ENCODE measurements at regions not wholly inside any gene's neighbourhood (a gene's known extent, or its start where the extent isn't known, plus 50 kb on each side); places are given as distances from the start of the nearest gene placed in this dataset.
"Not testable (repeated sequence)": the region's sequence is repeated elsewhere in the genome, so short reads cannot be mapped to it uniquely, and the experiment has no call there.

DNA sequence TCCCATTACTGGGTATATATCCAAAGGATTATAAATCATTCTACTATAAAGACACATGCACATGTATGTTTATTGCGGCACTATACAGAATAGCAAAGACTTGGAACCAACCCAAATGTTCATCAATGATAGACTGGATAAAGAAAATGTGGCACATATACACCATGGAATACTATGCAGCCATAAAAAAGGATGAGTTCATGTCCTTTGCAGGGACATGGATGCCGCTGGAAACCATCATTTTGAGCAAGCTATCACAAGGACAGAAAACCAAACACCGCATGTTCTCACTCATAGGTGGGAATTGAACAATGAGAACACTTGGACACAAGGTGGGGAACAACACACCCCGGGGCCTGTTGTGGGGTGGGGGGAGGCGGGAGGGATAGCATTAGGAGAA, 57.0 kb upstream of the NEUROD1 start:
- DNase-seq (ENCODE audit: low read depth, low spot score) = not testable (repeated sequence)

DNA sequence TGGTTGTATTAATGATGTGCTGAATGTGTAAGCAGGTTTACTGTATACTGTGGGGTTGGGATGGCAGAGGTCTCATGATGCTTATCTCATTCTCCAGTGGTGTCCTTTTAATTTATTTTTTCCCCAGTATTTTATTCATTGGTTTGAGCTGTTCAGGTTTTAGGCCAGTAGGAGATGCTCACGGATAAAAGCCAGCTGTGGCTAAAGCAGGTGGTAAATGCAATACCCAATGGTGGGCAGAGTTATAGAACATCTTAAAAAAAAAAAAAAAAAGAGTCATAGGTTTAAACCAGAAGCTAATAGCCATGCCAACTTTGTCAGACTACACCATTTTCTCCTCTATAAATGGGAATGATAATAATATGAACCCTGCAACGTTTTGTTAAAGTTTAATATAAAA, 57.8 kb upstream of the NEUROD1 start:
- DNase-seq (ENCODE audit: low read depth, low spot score) = no peak

DNA sequence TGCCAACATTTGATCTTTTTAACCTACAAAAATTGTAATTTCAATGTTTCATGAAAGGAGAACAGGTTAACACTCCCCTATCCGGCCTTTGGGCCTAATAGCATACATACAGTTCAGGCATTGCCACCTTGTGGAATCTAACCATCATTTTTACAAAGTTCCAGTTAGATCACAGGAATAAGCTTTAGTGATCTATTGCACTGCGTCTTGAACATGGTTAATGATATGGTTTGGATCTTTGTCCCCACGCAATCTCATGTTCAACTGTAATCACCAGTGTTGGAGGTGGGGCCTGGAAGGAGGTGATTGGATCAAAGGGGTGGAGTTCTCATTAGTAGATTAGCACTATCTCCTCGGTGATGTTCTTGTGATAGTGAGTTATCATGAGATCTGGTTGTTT, 58.2 kb upstream of the NEUROD1 start:
- no peak for DNase-seq (ENCODE audit: low read depth, low spot score)

DNA sequence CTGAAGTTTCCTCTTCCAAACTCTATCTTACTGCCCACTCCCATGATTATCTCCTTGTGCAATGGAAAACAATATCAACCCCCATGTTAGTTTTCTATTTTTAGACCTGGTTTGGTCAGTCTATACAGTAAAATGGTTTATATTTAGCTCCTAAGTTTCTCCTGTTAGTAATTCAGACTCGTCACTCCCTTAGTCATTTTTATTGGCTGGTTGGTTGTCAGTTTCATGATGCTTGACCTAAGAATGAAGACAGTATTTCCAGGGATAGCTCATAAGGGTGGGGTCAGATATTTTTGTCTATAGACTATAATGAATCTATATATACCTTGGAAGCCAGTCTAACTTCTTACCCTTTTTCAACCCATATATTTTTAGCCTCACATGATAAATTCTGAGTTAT, 61.4 kb upstream of the NEUROD1 start:
- no peak for DNase-seq (ENCODE audit: low read depth, low spot score)

DNA sequence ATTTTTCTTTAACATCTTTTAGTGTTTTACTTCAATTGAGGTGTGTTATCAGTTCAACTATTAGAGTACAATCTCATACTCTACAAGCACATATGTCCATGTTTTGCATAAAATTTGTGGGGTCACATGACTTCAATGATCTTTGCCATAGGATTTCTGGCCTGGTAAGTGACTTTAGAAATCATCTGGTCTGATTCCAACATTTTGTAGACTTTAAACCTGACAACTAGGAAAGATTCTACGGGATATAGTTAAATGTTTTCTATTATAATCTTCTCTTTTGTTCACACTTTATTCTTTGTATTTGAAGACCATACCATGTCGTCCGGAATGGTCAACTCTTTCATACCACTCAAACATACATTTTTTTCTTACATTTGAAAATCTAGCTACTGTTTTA, 62.0 kb upstream of the NEUROD1 start:
- DNase-seq (ENCODE audit: low read depth, low spot score) = no peak

DNA sequence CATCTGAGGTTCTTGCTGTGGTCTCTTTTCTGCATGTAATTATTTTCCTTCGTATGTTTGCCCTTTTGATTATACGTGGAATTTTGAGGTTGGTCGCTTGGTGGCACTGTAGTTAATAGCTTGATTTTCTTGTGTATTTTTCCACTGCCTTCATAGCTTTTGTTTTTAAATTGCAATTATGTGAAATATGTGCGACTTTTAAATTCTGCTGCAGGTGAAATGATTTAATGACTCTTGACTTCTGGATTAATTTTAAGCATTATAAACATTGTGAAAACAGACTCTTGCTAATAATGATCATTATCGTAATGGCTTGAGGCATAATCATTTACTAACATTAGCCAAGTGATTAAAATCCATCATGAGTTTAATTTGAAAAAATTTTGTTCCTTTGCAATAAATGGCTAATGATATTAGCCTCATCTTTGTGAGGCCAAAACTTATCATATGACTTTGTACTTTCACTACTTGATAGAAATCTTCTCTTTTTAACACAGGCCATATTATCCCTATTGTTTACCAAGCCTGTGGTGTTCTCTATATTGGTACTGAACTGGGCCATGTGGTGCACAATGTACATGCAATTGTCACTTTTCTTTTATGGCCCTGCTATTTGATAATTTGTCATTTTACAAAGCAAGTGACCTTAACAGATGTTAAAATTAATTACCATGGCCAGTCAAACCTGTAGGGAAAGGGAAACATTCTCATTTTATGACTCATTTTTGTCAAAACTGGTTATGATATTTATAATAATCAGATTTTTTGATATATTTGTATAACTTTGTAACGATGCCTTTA, 62.8 kb upstream of the NEUROD1 start:
- no peak for DNase-seq (ENCODE audit: low read depth, low spot score)

DNA sequence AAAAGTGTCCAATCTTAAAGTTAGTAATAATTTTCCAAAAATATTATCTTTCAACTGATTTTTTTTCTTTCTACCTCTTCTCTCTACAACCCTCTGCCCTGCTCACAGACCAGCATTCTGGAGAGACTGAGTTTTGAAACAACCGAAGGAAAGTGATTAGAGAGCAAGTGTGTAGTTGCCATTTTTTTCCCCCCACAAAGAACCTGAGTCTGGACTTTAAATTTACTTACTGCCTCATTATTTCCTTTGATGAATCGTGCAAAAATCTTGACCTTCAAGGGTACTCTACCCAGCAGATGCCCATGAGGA, 63.4 kb upstream of the NEUROD1 start:
- no peak for DNase-seq (ENCODE audit: low read depth, low spot score)

DNA sequence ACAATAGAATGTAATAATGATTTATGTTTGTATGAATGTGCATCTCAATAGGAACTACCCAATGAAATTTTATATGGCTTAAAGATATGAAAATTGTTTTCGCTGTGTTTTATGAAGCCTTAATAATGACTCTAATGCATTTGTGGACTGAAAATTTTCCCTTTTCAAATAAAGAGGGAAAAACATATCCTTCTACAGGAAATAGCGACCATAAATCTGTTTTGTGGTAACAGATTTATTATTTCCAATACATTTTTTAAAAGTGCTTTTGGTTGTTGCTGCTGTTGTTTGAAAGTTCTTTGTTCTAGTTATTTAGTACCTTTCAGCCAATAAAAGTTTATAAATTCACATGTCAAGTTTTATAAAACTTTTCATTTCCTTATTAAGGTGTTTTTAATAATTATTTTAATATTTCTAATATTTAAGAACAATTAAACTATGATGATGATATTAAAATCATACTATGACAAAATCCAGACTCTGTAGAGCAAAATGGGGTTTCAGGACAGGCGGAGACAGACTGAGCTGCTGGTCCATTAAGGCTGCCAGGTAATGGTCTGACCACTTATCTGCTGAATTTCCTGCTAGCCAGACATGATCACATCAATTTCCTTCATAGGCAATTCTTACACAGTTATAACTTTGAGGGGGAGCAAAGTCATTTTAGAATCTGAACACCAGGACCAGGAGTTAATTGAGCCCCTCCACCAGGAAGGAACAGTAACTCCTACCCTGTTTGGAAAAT, 65.7 kb upstream of the NEUROD1 start:
- no peak for DNase-seq (ENCODE audit: low read depth, low spot score)

DNA sequence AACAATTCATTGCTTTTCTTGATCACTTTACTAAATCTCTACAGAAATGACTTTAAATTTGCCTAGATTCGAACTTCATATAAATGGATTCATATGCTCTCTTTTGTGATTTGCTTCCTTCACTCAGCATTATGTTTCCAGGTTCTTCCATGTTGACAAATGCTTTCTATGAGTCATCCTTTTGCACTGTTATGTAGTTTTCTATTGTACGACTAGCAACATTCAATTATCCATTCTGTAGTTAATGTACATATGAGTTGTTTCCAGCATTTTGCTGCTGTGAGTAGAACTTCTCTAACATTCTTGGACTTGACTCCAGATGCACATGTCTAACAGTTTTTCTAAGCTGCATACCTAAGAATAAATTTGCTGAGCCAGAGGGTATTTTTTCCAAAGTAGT, 66.5 kb upstream of the NEUROD1 start:
- no peak for DNase-seq (ENCODE audit: low read depth, low spot score)

DNA sequence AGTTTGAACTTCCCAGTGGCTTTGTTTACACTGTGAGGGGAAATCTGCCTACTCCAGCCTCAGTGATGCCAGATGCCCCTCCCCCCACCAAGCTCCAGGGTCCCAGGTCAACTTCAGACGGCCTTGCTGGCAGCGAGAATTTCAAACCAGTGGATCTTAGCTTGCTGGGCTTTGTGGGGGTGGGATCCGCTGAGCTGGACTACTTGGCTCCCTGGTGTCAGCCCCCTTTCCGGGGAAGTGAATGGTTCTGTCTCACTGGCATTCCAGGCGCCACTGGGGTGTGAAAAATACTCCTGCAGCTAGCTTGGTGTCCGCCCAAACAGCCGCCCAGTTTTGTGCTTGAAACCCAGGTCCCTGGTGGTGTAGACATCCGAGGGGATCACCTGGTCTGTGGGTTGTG, 70.0 kb upstream of the NEUROD1 start:
- no peak for DNase-seq (ENCODE audit: low read depth, low spot score)

DNA sequence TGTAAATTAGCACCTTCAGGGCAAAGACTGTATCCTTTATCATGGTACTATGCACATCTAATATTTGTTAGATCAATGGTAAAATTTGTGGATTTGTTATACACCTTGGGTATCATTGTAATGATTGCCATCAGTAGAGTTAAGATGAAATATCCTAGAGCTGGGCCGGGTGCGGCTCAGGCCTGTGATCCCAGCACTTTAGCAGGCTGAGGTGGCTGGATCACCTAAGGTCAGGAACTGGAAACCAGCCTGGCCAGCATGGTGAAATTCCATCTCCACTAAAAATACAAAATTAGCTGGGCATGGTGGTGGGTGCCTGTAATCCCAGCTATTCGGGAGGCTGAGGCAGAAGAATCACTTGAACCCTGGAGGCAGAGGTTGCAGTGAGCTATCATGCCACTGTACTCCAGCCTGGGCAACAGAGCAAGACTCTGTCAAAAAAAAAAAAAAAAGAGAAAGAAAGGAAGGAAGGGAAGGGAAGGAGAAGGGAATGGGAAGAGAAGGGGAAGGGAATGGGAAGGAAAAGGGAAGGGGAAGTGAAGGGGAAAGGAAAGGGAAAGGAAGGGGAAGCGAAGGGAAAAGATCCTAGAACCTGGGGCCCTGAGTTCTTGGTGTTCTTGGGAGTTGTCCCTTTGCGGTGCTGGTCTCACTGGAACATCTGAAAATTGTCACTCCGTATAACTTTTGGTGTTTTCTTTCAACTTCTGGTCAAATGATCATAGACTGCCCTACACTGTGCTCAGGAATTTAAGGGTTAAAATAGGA, 71.1 kb upstream of the NEUROD1 start:
- no peak for DNase-seq (ENCODE audit: low read depth, low spot score)

DNA sequence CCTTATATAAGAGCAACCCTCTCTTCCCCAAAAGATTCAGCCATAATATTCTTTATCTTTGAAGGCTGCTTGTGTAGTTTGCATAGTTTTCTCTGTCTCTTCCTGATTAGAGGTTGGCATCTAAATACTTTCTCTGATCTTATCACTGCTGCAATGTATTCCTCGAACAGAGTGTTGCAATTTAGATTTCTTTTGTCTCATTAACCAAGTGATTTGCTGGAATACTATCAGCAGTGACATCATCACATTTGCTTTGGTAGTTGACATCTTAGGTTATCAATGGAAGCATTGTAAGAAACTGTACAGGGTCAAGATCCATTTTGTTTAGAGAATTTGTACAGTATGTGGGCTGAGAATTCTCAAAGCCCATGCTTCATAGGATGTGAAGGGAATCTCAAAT, 72.0 kb upstream of the NEUROD1 start:
- DNase-seq (ENCODE audit: low read depth, low spot score) = no peak

DNA sequence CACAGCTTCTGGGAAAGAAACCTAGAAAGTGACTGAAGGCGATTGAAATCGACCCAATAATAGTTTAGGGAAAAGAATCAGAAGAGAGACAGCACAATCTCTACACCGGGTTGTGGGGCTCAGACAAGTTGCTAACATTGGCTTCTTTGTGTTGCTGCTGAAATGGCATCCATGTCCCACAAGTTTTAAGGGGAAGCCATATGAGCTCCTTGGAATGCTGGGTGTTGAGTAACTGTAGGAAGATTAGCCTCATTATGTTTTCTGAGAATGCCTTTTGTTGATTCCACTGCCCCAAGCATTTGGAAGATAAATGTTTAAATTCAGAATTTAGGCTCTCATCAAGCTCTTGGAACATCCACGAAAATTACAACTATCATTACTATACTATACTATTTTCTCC, 73.4 kb upstream of the NEUROD1 start:
- DNase-seq (ENCODE audit: low read depth, low spot score) = no peak

DNA sequence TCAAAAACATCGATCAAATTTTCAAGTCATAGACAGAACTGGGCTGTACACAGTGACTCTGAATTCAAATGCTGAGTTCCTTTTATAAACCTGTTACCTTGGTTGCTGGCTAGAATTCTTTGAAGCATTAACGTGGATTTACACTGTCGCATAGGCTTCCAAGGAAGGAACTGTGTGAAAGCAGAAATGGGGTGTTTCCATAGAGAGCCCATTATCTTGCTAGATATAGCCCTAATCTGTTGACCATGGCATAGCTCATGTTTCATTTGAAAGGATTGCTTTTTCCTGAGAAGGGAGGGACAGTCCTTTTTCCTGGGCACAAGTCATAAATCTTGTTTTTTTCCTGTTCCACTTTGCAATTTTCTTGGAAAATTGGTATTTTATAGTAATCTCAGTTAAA, 73.8 kb upstream of the NEUROD1 start:
- DNase-seq (ENCODE audit: low read depth, low spot score) = no peak

DNA sequence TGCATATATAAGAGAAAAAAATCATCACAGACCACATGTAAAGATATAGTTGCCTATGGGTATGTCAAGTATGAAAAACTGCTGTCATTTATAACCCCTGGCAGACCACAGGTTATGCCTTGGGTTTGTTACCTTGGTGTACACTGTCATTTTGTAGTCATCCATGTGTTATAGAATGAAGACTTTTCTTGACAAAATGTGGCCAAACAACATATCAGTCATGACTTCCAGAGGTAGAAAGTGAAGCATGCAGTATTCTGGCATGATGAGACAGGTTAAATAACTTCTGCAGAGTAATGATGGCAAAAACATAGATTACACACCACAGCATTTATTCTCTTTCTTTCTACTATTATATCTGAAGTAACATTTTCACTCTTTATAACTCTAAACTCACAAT, 74.9 kb upstream of the NEUROD1 start:
- DNase-seq (ENCODE audit: low read depth, low spot score) = no peak

DNA sequence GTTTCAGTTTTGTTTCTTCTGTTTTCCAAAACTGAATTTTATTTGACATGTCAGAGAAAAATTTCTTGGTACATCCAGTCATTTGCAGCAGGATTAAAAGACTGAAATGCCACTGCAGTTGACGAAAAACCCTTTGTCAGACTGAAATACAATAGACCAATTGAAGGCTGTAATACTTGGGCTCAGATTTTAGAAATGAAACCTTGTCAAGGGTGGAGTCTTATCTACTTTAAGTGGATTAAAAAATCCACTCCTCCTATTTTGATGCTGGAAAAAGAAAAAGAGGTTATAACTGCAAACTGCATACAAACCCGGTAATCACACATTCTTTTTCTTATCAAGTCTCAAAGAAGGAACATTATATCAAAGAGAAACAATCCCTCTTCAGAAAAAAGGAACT, 80.2 kb upstream of the NEUROD1 start:
- no peak for DNase-seq (ENCODE audit: low read depth, low spot score)

DNA sequence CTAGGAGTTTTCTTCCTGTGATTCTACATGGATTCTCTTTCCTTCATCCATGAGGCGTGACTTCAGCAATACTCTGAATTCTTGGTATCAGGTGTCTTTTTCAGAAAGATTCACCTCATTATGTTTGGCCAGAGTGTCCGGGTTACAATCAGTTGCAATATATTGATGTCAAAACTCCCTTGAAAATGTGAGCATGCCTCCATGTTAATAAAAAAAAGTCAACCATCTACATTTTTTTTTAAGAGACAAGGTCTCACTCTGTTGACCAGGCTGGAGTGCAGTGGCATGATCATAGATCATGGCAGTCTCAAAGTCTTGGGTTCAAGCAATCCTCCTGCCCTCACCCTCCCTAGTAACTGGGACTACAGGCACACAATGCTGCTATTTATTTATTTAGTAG, 80.9 kb upstream of the NEUROD1 start:
- DNase-seq (ENCODE audit: low read depth, low spot score) = no peak

DNA sequence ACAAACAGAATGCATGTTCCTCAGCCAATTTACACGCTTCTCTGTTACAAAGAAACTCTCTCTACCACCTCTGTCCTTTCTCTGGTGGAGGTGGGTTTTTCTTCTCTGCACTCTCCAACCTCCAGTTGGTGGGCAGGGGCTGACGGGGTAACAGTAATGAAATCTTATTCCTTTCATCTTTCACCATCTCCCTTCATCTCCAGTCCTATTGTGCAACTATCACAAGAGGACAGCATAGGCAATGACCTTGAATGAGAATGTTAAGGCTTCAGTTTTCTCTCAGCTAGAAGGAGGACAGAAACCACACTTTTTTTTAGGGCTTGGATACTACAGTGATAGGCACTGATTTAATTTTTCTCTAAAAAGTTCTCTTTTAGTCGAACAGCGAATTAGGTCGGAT, 81.7 kb upstream of the NEUROD1 start:
- no peak for DNase-seq (ENCODE audit: low read depth, low spot score)

DNA sequence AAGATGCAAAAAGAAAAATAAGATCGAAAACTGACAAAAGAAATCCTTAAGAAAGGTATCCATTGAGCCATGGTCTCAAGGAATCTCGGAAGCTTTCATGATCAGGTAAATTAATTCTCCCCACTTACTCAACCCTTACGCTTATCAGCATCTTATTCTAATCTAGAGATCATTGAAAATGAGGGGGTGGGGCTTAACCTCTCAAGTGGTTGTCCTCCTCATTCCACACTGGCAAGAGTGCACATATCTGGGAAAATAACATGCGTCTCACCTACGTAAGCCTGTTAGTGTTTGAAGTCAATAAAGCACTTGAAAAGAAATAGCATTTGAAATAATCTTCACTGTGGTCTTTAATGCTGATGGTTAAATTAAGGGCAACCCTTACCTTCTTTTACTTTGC, 82.5 kb upstream of the NEUROD1 start:
- no peak for DNase-seq (ENCODE audit: low read depth, low spot score)

DNA sequence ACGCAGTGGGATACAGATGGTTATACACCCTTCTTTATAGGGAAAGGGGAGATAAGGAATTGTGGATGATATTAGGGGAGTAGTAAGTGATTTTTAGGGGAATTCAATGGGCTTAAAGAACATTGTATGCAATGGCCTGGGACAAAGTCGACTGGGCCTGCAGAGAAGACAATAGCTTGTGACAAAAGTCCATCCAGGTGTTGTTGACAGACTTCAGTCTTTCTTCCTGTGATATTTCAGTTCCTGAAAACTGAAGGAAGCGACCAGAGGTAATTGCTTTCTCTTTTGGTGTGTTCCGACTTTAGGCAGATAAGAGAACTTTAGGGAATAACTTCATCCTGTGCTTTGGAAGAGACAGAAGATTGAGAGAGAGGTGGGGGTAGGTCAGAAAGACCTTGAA, 83.1 kb upstream of the NEUROD1 start:
- no peak for DNase-seq (ENCODE audit: low read depth, low spot score)

DNA sequence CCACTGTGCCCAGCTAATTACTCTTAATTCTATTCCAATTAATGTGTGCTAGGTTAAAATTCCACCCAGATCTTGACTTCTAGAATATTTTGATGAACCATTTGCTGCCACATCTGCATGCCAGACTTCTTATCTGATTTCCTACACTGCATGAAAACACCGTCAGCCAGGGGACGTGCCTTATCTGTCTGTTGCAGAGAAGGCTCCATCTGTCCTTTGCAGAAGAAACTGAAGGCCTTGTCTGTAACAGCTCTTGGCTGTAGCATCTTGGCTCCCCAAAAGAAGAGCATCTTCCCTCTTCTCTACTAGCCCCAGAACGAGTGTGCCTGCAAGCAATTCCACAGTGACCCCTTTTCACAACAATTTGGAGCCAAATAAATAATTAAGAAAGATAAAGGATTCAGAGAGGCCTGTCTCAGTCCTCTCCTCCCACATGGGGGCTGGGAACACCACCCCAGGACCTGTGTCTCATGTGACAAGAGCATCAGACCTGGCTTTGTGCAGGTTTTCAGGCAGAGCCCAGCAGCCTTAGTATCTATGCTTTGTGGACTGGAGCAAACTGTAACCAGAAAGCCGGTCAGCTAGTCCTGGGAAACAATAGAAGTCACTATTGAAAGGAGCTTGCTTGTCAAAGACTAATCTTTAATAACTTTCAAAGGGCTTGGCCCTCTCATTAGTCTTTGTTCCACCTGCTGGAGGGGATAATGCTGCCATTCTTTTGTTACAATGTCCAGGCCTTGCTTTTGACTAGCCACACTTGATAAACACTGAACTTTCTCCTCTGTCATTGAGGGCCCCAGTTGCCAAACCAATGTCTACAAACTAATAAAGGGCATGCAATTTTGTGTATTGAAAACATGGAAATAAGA, 84.0 kb upstream of the NEUROD1 start:
- no peak for DNase-seq (ENCODE audit: low read depth, low spot score)

DNA sequence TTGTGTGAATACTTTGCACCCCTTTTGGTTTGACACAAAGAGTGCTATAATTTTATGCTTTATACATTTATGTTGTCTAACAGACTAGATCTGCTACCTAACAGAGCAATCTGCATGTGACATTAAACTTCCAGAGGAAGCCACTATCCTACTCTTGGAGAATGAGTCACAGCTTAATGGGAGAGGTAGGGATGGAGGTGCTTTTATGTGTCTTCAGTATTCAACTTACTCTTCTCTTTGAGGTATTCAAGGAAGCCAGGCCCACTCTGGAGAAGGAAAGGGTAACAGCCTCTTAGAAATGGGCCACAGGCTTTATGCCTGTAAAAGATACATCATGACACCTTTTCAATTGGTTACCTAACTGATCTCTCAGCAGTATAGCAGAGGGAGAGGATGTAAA, 85.8 kb upstream of the NEUROD1 start:
- DNase-seq (ENCODE audit: low read depth, low spot score) = no peak

All from iPS DF 19.7 (cell line).